ENCODE measurements at regions not wholly inside any gene's neighbourhood (a gene's known extent, or its start where the extent isn't known, plus 50 kb on each side); places are given as distances from the start of the nearest gene placed in this dataset.

- Histone ChIP-seq H3K4me3 (ENCODE audit: low read depth, low read length) (no peak overlapping the region), H3K27ac (ENCODE audit: low read depth) (no peak overlapping the region), H3K4me1 (ENCODE audit: insufficient read depth) (no peaks in the 10 kb centered on the region), H3K36me3 (ENCODE audit: insufficient read depth) (no peaks in the 10 kb centered on the region)
- no peak for DNase-seq (ENCODE audit: extremely low spot score)
- 71% methylated on average over 3 of the region's 3 CpGs for whole genome bisulfite sequencing
Measured at GRCh38 chr1:78231477-78231876, 185.7 kb downstream of the GIPC2 start.

DNA sequence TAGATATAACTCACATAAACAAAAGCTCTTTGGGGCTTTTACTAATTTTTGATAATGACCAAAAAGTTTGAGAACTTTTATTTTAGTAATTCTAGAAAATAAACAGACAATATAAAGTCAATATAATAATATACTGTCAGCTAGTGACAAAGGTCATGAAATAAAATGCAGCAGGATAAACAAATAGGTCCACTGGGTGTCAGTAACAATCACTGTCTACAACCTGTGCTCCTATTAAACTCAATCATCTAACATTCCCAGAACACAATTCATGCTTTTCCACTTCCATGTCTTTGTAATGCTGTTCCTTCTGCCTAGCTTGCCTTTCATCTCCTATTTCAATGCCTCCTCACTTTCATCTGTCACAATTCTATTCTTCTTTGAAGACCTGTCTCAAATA lies 186.1 kb downstream of the GIPC2 start:
- Histone ChIP-seq H3K4me1 (ENCODE audit: insufficient read depth) (no peaks in the 10 kb centered on the region), H3K27ac (ENCODE audit: low read depth) (no peak overlapping the region), H3K4me3 (ENCODE audit: low read depth, low read length) (no peak overlapping the region), H3K36me3 (ENCODE audit: insufficient read depth) (no peaks in the 10 kb centered on the region)
- DNase-seq (ENCODE audit: extremely low spot score), result no peak

DNA sequence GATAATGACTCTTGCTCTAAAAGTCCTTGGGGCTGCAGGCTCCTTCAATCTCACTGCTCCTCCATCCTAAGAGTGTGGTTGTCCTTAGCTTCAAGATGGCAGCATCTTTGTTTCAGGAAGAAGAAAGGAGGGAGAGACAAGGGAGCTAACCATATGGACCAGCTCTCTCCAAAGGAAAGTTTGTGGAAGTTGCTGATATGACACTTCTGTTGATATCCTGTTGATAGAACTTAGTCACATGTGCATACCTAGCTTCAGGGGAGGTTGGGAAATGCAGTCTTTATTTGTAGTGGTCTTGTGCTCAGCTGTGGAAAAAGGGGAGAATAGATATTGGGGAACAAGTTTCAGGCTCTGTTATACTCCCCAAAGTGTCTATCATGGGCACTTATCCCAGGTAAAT lies 186.9 kb downstream of the GIPC2 start:
- Histone ChIP-seq H3K4me1 (ENCODE audit: insufficient read depth) (no peaks in the 10 kb centered on the region), H3K36me3 (ENCODE audit: insufficient read depth) (no peaks in the 10 kb centered on the region), H3K27ac (ENCODE audit: low read depth) (no peak overlapping the region), H3K4me3 (ENCODE audit: low read depth, low read length) (no peak overlapping the region)
- no peak for DNase-seq (ENCODE audit: extremely low spot score)

DNA sequence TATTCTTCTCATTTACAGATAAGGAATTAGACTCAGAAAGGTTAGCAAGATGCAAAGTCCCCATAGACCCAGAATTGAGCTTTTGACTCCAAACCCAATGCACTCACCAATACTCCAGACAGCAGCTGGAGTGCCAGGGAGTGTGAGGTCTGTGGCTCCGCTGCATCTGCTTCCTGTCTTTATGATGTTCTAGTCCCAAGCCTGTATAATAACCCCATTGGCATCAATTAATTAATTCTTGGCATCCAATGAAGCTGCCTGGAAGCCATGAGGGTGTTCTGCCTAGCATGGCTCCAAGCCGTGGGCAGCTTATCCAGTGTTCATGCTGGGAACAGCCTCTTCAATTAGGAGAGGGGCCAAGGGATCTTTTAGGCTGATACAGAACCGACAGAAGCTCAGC lies 188.7 kb downstream of the GIPC2 start:
- no peak for DNase-seq (ENCODE audit: extremely low spot score)
- WGBS, result 66% methylated on average over 3 of the region's 3 CpGs
- Histone ChIP-seq H3K4me3 (ENCODE audit: low read depth, low read length) (no peak overlapping the region), H3K36me3 (ENCODE audit: insufficient read depth) (no peaks in the 10 kb centered on the region), H3K4me1 (ENCODE audit: insufficient read depth) (no peaks in the 10 kb centered on the region), H3K27ac (ENCODE audit: low read depth) (no peak overlapping the region)

- WGBS, result 94% methylated on average over 1 of the region's 1 CpG
- no peak overlapping the region for H3K4me3 ChIP-seq (ENCODE audit: low read depth, low read length)
Measured at GRCh38 chr1:78236716-78237115, 190.9 kb downstream of the GIPC2 start.

DNA sequence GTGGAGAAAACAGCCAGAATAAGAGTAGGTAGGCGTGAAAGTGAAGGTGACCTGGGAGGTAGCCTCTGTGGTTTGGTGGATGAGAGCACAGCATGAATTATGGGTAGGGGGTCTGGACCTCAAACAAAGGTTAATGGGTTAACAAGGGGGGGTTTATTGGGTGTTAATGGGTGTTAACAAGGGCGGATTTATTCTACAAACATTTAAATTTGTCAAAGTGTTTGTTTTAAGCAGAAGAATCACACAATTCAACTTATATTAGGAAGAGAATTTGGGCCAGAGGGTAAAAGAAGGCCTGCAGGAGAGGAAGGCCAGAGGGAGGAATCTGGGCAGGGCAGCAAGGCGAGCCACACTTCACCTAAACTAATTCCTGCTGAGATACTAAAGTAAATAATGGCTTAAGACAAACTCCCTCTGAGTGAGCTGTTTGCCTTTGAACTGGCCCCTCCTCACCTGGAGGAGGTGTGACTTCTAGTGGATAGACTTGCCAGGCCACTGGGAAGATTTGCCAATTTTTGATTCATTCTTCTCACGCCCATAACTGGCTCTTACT lies 191.7 kb downstream of the GIPC2 start:
- WGBS, result 62% methylated on average over 4 of the region's 4 CpGs
- Histone ChIP-seq H3K4me1 (ENCODE audit: insufficient read depth) (no peaks in the 10 kb centered on the region), H3K36me3 (ENCODE audit: insufficient read depth) (no peaks in the 10 kb centered on the region), H3K4me3 (ENCODE audit: low read depth, low read length) (no peak overlapping the region), H3K27ac (ENCODE audit: low read depth) (no peak overlapping the region)
- DNase-seq (ENCODE audit: extremely low spot score), result no peak

More at GRCh38 chr1:78236716-78237115, 190.9 kb downstream of the GIPC2 start:
- Histone ChIP-seq H3K36me3 (ENCODE audit: insufficient read depth) (no peaks in the 10 kb centered on the region), H3K4me1 (ENCODE audit: insufficient read depth) (no peaks in the 10 kb centered on the region), H3K27ac (ENCODE audit: low read depth) (no peak overlapping the region)
- DNase-seq (ENCODE audit: extremely low spot score), result no peak

- no peak overlapping the region for H3K27ac ChIP-seq (ENCODE audit: low read depth)
- DNase-seq (ENCODE audit: extremely low spot score), result no peak
- H3K4me3 ChIP-seq (ENCODE audit: low read depth, low read length), result no peak overlapping the region
- H3K36me3 ChIP-seq (ENCODE audit: insufficient read depth), result no peaks in the 10 kb centered on the region
- WGBS, result 71% methylated on average over 2 of the region's 2 CpGs
- no peaks in the 10 kb centered on the region for H3K4me1 ChIP-seq (ENCODE audit: insufficient read depth)
Measured at GRCh38 chr1:78240191-78240590, 194.4 kb downstream of the GIPC2 start.

GRCh38 chr1:78240755-78241154 lies 195.0 kb downstream of the GIPC2 start:
- DNase-seq (ENCODE audit: extremely low spot score), result no peak
- WGBS, result 21% methylated on average over 3 of the region's 3 CpGs
- Histone ChIP-seq H3K4me1 (ENCODE audit: insufficient read depth) (no peaks in the 10 kb centered on the region), H3K4me3 (ENCODE audit: low read depth, low read length) (no peak overlapping the region), H3K36me3 (ENCODE audit: insufficient read depth) (no peaks in the 10 kb centered on the region), H3K27ac (ENCODE audit: low read depth) (no peak overlapping the region)

- Histone ChIP-seq H3K27ac (ENCODE audit: low read depth) (no peak overlapping the region), H3K36me3 (ENCODE audit: insufficient read depth) (no peaks in the 10 kb centered on the region), H3K4me3 (ENCODE audit: low read depth, low read length) (no peak overlapping the region), H3K4me1 (ENCODE audit: insufficient read depth) (no peaks in the 10 kb centered on the region)
- 92% methylated on average over 2 of the region's 2 CpGs for WGBS
- DNase-seq (ENCODE audit: extremely low spot score), result no peak
Measured at GRCh38 chr1:78247079-78247478, 201.3 kb downstream of the GIPC2 start.

- Histone ChIP-seq H3K36me3 (ENCODE audit: insufficient read depth) (no peaks in the 10 kb centered on the region), H3K4me3 (ENCODE audit: low read depth, low read length) (no peak overlapping the region), H3K27ac (ENCODE audit: low read depth) (no peak overlapping the region), H3K4me1 (ENCODE audit: insufficient read depth) (peaks cover 1% of the 10 kb centered on the region)
- 74% methylated on average over 4 of the region's 4 CpGs for WGBS
- no peak for DNase-seq (ENCODE audit: extremely low spot score)
Measured at GRCh38 chr1:78250201-78250600, 204.4 kb downstream of the GIPC2 start.

- H3K27ac ChIP-seq (ENCODE audit: low read depth), result no peak overlapping the region
- 49% methylated on average over 3 of the region's 3 CpGs for WGBS
- DNase-seq (ENCODE audit: extremely low spot score), result no peak
- no peaks in the 10 kb centered on the region for H3K36me3 ChIP-seq (ENCODE audit: insufficient read depth)
- no peak overlapping the region for H3K4me3 ChIP-seq (ENCODE audit: low read depth, low read length)
- peaks cover 1% of the 10 kb centered on the region for H3K4me1 ChIP-seq (ENCODE audit: insufficient read depth)
Measured at GRCh38 chr1:78254517-78254916, 208.8 kb downstream of the GIPC2 start.

- H3K27ac ChIP-seq (ENCODE audit: low read depth), result no peak overlapping the region
- peaks cover 1% of the 10 kb centered on the region for H3K4me1 ChIP-seq (ENCODE audit: insufficient read depth)
Measured at GRCh38 chr1:78255383-78255782, 209.6 kb downstream of the GIPC2 start.

GRCh38 chr1:78255846-78256245 lies 210.1 kb downstream of the GIPC2 start:
- Histone ChIP-seq H3K4me3 (ENCODE audit: low read depth, low read length) (no peak overlapping the region), H3K4me1 (ENCODE audit: insufficient read depth) (peaks cover 1% of the 10 kb centered on the region), H3K27ac (ENCODE audit: low read depth) (no peak overlapping the region), H3K36me3 (ENCODE audit: insufficient read depth) (no peaks in the 10 kb centered on the region)
- DNase-seq (ENCODE audit: extremely low spot score), result no peak
- WGBS, result 55% methylated on average over 1 of the region's 1 CpG

More at GRCh38 chr1:78255383-78255782, 209.6 kb downstream of the GIPC2 start:
- Histone ChIP-seq H3K36me3 (ENCODE audit: insufficient read depth) (no peaks in the 10 kb centered on the region), H3K4me3 (ENCODE audit: low read depth, low read length) (no peak overlapping the region)
- DNase-seq (ENCODE audit: extremely low spot score), result no peak
- 58% methylated on average over 2 of the region's 2 CpGs for WGBS

- DNase-seq (ENCODE audit: extremely low spot score), result no peak
- H3K27ac ChIP-seq (ENCODE audit: low read depth), result no peak overlapping the region
- no peaks in the 10 kb centered on the region for H3K4me1 ChIP-seq (ENCODE audit: insufficient read depth)
- 66% methylated on average over 2 of the region's 2 CpGs for WGBS
- no peak overlapping the region for H3K4me3 ChIP-seq (ENCODE audit: low read depth, low read length)
- H3K36me3 ChIP-seq (ENCODE audit: insufficient read depth), result no peaks in the 10 kb centered on the region
Measured at GRCh38 chr1:78263459-78263858, 217.7 kb downstream of the GIPC2 start.

GRCh38 chr1:78263946-78264345 lies 218.2 kb downstream of the GIPC2 start:
- H3K27ac ChIP-seq (ENCODE audit: low read depth), result no peak overlapping the region
- no peak overlapping the region for H3K4me3 ChIP-seq (ENCODE audit: low read depth, low read length)
- H3K36me3 ChIP-seq (ENCODE audit: insufficient read depth), result no peaks in the 10 kb centered on the region
- no peaks in the 10 kb centered on the region for H3K4me1 ChIP-seq (ENCODE audit: insufficient read depth)
- no peak for DNase-seq (ENCODE audit: extremely low spot score)
- 7% methylated on average over 1 of the region's 1 CpG for WGBS

Data from urinary bladder (tissue), 3 donors.